ENCODE measurements at regions not wholly inside any gene's neighbourhood (a gene's known extent, or its start where the extent isn't known, plus 50 kb on each side); places are given as distances from the start of the nearest gene placed in this dataset.
"Not testable (repeated sequence)": the region's sequence is repeated elsewhere in the genome, so short reads cannot be mapped to it uniquely, and the experiment has no call there.

GRCh38 chr4:163077680-163078079, 89.0 kb downstream of the NAF1 start:
- no peak for DNase-seq

GRCh38 chr4:163072222-163072621, 94.5 kb downstream of the NAF1 start:
- DNase-seq, result peak; percentile 11

- DNase-seq, result peak; percentile 9
Measured at GRCh38 chr4:163071308-163071707, 95.4 kb downstream of the NAF1 start.

- peak; percentile 17 for DNase-seq
Measured at GRCh38 chr4:163070023-163070422, 96.7 kb downstream of the NAF1 start.

GRCh38 chr4:163063891-163064290, 102.8 kb downstream of the NAF1 start:
- peak; percentile 37 for DNase-seq

GRCh38 chr4:163048447-163048846, 118.2 kb downstream of the NAF1 start:
- peak; percentile 14 for DNase-seq

- DNase-seq, result no peak
Measured at GRCh38 chr4:163042306-163042705, 124.4 kb downstream of the NAF1 start.

- no peak for DNase-seq
Measured at GRCh38 chr4:163017135-163017534, 149.6 kb downstream of the NAF1 start.

GRCh38 chr4:163012816-163013215, 153.9 kb downstream of the NAF1 start:
- DNase-seq, result no peak

- no peak for DNase-seq
Measured at GRCh38 chr4:163003979-163004378, 162.7 kb downstream of the NAF1 start.

- no peak for DNase-seq
Measured at GRCh38 chr4:162988530-162988929, 178.2 kb downstream of the NAF1 start.

- no peak for DNase-seq
Measured at GRCh38 chr4:162985131-162985530, 181.6 kb downstream of the NAF1 start.

- DNase-seq, result no peak
Measured at GRCh38 chr4:162984621-162985020, 182.1 kb downstream of the NAF1 start.

- no peak for DNase-seq
Measured at GRCh38 chr4:162981823-162982222, 184.9 kb downstream of the NAF1 start.

- DNase-seq, result no peak
Measured at GRCh38 chr4:162978398-162978797, 188.3 kb downstream of the NAF1 start.

GRCh38 chr4:162977788-162978187, 188.9 kb downstream of the NAF1 start:
- DNase-seq, result no peak

- DNase-seq, result no peak
Measured at GRCh38 chr4:162972661-162973330, 193.9 kb downstream of the NAF1 start.

- DNase-seq, result no peak
Measured at GRCh38 chr4:162969194-162969593, 197.5 kb downstream of the NAF1 start.

GRCh38 chr4:162965978-162966377, 200.7 kb downstream of the NAF1 start:
- DNase-seq, result not testable (repeated sequence)

- DNase-seq, result no peak
Measured at GRCh38 chr4:162959046-162959445, 207.6 kb downstream of the NAF1 start.

GRCh38 chr4:162957521-162958143, 209.1 kb downstream of the NAF1 start:
- DNase-seq, result no peak

GRCh38 chr4:162954976-162955375, 211.7 kb downstream of the NAF1 start:
- DNase-seq, result no peak

GRCh38 chr4:162952232-162952631, 214.5 kb downstream of the NAF1 start:
- DNase-seq, result no peak

GRCh38 chr4:162945713-162946112, 221.0 kb downstream of the NAF1 start:
- no peak for DNase-seq

- DNase-seq, result no peak
Measured at GRCh38 chr4:162943263-162943662, 223.4 kb downstream of the NAF1 start.
